Stimulated activated CD4-positive, alpha-beta T cell treated with anti-CD3 and anti-CD28 coated beads, Interleukin-15, amount 100 ng/mL, for 24 hours (primary cell): ENCODE measurements at regions not wholly inside any gene's neighbourhood (a gene's known extent, or its start where the extent isn't known, plus 50 kb on each side); places are given as distances from the start of the nearest gene placed in this dataset.
"Not testable (repeated sequence)": the region's sequence is repeated elsewhere in the genome, so short reads cannot be mapped to it uniquely, and the experiment has no call there.

Experiments
- DNase-seq: peaks from one replicate; pipeline ENCODE4 v3.0.0-alpha.2; 2020

DNA sequence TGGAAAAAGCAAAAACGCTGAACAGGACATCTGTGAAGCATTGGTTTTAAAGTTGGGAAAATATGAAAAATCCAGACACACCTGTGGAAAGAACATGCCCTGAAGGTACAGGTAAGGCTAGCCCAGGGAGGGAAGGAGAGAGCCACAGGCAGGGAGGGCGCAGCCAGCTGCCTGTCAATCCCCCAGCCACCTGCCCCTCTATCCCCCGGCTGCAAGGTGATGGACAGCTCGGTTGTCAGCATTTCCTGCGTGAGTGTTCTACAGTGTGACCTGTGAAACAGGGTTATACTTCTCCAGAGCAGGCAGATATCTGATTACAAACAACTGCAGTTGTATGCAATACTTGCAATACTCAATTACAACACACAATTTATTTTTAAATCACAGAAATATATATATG lies 358.1 kb downstream of the SMOC2 start:
- DNase-seq: no peak

DNA sequence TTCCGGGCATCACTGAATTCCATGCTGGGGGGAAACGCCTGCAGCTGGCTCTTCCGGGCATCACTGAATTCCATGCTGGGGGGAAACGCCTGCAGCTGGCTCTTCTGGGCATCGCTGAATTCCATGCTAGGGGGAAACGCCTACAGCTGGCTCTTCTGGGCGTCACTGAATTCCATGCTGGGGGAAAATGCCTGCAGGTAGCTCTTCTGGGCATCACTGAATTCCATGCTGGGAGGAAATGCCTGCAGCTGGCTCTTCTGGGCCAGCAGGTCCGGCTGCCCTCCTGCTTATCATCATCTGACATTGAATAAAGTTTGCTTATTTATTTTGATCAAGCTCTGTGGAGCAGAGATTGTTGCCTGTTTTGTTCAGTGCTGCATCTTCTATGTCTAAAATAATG lies 355.1 kb downstream of the SMOC2 start:
- DNase-seq: no peak

DNA sequence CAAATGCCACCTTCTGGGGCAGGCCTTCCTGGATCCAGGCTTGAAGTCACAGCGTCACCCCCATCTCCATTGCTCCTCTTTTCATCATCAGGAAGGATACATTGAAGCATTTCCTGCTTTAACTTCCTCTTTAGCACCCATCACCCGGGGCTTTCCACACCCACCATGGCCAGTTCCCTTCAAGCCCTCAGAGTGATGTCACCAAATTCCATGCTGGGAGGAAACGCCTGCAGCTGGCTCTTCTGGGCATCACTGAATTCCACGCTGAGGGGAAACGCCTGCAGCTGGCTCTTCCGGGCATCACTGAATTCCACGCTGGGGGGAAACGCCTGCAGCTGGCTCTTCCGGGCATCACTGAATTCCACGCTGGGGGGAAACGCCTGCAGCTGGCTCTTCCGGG lies 354.6 kb downstream of the SMOC2 start:
- DNase-seq: not testable (repeated sequence)

DNA sequence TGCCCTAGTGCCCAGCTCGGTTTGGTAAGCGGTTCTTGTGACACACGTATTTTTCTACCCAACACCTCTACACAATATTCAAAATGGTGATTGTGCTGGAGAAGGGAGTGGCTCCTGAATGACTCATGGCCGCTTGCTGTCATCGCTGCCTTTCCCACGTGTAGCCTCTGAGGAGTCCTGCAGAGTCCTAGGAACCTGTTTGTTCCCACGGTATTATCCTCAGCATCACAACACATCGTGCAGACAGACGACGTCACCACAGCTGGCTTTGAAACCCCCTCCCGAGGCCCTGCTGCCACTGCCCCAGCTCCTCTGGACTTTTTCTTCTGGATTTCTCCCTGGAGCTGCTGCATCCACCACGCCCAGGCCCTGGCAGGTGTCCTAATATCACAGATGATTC lies 353.5 kb downstream of the SMOC2 start:
- DNase-seq: no peak

DNA sequence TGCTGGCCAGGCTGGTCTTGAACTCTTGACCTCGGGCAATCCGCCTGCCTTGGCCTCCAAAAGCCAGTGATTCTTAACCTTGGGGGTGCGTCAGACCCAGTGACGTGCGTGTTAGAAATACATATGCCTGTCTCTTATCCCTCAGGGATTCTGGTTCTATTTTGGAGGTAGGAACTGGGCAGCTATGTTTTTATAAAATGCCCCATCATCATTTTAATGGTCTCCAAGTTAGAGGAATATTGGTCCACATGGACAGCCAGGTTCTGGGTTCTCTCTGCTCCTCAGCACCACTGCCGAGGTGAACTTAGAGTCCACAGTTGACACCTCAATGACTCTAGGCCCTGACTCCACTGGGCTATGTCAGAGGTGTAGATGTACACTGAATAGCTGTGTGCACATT lies 352.7 kb downstream of the SMOC2 start:
- DNase-seq: no peak

DNA sequence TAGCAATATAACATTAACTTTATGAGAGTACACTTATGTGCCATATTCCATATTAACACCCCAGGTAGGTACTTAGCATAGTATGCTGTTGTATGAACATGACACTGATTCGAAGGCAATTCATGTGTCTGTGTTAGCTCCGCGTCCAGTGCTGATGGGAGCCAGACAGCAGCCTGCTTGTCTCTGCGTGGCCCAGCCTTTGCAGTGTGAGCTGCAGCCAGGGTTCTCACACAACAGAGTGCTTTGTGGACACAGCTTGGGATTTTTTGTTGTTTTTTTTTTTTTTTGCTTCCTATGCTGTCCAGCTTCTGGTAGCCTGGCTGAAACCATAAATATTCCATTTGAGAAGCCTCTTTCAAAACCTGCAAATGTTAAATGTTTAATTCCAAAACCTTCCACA lies 350.9 kb downstream of the SMOC2 start:
- DNase-seq: no peak

DNA sequence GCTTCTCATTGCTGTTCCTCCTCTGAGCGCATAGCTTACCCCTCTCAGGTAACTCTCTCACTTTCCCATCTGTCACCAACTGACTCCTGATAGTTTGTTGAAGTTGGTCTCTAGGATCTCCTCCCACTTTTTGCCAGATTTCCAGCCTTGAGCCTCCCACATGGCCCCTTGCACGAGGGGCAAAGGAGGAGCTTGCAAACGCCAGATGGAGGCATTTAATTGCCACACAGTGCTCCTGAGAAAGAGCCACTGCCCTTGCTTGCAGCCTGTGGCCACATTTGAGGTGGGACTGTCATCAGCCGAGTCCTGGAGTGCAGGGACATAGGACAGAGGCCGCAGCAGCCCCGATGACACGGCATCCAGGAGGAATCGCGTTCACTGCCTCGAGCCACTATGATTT lies 348.7 kb downstream of the SMOC2 start:
- DNase-seq: no peak

DNA sequence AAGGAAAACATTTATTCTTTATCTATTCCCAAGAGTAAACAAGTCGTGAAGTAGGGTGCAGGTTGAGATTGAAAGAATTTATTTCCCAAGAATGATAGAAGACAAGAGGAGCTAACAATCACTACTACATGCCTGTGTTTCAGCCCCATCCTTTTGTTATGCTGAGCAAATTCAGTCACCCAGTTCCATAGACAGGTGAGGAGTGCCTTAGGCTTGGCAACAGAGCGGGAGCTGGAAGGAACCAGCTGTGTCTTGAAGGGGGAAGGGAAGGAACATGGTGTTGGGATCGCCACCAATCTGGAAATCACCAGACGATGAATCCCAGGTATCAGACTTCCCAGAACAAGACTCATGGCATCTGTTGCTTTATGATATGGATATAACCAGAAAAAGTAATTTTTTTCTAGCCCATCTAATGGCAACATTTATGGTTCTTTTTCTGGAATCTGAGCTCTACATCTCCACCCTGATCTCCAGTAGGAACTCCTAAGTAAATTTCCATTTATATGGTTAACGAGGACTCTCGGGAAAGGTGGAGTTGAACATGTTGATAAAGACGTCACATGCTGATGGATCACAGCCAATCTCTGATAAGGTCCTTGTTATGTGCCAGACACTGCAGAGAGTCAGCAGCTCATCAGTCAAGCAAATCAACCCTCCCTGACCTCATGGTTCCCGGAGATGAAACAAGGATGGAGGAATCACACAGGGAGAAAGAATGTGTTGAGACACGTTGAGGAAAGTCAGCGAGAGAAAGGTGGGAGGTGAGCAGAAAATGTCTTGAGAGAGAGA lies 344.9 kb downstream of the SMOC2 start:
- DNase-seq: no peak

DNA sequence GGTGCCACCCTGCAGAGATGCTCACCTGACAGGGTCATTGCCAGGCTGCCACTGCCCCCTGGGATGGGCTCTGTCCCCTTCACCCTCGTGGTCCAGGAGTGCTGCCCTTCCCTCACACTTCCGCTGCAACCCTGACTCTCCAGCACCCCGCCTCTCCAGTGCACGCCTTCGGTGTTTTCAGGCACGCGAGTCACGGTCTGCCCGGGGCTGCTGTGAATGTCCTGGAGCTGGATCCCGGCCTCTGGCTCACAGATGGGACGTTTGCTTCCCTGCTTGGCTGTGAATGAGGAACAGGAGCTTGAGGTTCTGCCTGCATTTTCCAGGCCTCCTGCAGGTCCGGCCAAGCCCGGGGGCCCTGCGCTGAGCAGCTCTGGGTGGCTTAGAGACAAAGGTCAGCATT lies 343.4 kb downstream of the SMOC2 start:
- no peak for DNase-seq

DNA sequence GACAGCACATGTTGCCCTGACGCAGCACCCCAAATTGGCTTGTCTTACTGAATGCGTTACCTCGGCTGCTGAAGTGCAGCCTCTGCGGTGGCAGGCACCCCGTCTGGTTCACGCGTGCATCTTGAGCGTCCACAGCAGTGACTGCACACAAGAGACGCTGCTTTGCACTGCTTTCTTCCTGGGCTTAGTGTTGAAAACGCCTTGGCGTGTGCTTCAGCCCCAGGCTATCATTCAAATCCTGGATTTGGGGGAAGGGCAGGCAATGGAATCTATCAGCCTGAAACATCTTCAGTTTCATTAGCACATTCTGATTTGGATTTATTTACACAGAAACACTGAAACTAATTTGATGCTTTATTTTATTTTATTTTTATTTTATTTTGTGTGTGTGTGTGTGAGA lies 342.7 kb downstream of the SMOC2 start:
- DNase-seq: no peak

DNA sequence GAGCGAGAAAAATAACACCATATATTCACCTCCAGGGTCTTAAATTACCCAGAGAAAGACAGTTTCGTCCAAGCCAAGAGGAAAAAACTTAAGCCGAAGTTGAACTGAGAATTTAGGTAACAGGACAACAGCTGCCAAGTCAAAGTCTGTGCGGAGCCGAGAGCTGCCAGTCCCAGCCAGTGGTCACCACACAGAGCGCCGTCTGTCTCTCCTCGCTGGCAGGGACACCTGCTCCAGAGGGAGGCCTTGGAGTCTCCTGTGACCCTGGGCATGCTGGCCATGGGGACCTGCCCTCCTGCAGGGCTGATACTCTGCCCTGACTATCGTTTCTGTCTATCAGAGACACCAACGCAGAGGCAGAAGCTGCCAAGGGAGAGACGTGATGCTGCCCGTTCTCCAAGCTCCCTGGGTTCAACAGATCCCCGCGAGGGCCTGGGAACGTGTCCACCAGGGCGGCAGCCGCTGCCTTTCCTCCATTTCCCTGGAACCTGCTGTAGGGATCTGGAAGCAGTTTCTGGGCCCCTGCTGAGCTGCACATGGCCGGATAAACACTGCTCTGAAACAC lies 341.3 kb downstream of the SMOC2 start:
- DNase-seq: no peak

DNA sequence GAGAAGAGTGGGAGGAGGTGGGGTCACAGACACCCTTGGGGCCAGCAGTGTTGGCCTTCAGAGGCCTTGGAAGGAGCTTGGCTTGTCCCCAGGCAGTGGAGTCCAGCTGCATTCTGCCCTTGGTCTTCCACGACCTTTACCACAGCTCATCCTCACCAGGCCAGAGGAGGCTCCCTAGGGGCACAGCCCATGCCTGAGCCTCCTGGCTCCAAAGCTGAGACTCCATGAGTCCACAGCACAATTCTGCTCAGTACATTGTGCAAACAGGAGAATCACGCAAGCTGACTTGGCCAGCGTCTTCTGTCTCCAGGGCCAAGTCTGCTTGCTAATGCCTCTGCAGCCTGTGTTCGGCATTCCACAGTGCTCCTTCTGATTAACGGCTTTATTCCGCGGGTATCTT lies 337.2 kb downstream of the SMOC2 start:
- no peak for DNase-seq

DNA sequence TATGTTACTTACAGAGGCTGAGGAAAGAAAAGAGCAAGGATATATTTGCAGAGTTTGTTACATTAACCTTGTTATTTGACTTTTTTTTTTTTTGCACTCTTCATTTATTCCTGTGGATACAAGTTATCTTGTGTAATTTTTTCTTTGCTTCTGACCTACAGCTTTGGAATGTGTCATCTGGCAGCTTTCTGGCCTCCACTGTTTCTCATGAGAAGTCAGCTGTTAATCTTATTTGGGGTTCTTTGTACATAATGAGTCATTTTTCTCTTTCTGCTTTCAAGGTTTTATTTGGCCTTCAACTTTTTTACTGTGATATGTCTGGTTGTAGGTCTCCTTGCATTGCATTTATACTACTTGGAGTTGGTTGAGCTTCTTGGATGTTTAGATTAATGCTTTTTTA lies 333.4 kb downstream of the SMOC2 start:
- no peak for DNase-seq

DNA sequence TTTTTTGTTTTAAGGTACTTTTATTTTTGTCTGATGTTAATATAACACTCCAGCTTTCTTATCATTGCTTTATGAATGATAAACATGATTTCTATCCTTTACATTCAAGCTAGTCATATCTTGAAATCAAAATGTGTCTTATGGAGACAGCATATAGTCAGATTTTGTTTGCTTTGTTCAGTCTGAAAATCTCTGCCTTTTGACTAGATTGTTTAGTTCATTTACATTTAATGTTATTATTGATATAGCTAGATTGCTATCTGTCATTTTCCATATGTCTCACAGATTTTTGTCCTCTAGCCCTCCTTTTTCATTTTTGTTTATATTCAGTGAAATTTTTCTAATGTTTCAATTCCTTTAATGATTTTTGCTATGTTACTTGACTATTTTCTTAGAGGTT lies 332.8 kb downstream of the SMOC2 start:
- no peak for DNase-seq

DNA sequence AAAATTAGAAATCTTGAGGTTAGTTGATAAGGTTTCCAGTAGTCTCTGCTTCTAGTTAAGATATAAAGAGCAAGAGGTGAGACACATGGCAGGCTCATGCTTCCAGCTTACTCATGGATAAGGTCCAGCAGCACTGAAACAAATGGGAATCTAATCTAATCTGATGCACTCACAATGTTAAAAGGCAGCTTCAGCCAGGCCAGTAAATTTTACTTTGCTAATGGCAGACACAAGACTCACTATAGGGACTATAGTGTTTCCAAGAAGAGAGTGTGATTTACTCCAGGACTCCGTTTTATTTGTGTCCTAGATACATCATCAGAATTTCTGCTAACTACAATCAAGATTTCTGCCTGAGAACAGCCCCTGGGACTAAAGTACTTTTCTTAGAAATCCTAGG lies 324.8 kb downstream of the SMOC2 start:
- DNase-seq: no peak

DNA sequence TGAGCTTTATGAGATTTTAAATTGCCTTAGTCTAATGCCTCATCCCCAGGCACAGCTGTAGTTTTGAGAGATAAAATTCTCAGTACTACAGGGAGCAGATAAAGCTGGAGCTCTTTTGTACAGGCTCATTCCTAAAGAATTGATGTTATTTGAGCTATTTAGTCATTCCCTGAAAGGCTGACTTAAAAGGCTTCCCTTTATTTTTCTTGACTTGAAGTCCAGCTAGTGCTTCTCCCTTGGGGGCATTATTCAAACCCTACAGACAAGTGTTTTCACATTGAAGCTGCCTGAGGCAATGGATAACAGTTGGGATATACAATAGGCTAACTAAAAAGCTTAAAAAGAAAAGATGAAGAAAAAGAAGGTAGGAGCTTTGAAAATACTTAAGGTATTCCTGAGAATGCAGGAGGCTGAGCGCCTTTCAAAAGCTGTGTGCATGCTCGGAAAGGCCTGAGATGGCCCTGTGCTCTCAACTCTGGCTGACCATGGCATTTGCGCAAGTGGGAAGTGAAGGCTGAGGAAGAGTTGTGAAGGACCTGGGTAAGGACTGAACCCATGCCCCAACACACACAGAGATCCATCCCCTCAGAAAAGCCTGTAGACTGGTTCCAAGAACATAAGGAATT lies 315.1 kb downstream of the SMOC2 start:
- DNase-seq: no peak

DNA sequence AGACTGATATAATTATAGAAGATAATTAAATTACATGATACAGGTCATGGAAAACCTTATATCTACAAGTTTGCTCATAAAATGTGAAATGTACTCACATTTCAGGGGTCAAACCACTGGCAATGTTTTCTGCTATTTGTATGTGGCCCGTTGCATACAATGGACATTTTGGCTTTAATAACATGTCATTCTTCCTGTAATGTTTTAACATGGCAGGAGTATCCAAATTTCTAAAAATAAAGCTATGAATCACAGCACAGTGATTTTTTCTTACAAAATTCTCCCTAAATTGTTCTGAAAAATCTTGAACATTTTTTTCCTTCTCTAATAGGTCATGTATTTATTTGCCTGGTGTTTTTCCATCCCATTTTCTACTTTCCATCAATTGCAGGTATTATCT lies 305.7 kb downstream of the SMOC2 start:
- DNase-seq: no peak

DNA sequence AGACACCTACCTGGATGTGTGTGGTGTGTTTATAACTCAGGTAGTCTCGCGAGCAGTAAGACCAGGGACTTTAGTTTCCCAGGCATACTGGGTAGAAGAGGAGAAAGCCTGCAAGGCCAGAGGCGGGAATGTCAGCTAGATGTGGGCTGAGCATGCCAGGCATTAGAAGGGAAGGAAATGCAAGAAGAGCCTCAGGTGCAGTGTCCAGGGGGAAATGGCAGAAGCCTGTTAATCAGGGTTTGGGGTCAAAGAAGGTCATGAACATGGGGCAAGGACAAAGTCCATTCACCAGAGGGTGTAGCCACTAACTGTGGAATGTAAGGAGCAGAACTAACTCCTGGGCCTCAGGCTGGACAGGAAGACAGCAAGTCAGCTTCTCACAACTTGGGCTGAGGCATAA lies 305.0 kb downstream of the SMOC2 start:
- no peak for DNase-seq

DNA sequence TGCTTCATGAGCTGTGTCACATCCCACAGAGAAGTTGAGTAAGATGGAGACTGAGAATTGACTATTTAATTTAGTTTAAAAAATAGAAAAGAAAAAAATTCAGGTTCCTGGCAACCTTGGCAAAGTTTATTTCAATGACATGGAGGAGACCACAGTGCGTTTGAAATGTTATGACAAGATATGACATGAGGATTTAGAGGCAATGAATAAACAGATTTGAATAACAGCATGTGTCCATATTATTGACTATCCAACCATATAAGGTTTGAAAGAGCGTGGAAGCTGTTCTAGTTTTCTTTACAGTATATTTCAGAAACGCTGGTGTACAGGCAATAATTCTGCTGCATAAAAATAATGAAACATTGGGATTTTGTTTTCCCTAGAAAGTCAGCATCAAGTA lies 303.9 kb downstream of the SMOC2 start:
- DNase-seq: no peak

DNA sequence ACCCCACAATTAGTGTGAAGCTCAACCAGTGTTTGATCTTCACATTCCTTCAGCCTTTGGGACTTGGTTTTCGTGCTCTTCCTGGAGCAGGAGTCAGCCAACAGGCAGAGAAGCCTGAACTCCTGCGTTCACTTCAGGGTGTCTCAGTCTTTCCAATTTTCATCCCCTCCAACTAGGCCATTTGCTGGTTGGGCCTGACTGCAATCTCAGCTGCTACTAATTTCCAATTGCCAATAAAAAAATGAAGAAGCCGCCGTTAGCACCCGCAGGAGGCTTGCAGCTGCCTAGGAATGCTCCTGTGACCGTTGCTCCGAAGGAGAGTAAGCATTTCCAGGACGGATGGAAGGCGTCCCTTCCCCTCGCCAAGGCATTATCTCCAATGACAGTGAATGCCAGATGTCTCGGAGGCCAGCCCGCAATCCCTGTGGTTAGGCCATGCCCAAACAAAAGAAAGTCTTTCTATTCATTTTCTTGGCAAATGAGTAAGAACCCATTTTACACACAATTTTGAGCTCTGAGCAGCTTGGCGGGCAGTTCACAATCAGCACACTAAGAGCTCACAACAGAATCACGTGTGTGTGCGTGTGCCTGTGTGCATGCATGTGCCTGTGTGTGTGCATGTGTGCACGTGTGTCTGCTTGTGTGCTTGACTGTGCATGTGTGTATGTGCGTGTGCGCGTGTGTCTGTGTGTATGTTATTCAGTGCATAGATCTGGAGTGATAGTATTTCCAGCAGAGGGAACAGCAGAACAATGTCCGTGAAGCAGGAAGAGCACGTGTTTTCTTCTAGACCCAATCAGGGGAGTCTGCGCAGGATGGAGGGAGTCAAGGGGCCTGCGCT lies 301.2 kb downstream of the SMOC2 start:
- DNase-seq: no peak

DNA sequence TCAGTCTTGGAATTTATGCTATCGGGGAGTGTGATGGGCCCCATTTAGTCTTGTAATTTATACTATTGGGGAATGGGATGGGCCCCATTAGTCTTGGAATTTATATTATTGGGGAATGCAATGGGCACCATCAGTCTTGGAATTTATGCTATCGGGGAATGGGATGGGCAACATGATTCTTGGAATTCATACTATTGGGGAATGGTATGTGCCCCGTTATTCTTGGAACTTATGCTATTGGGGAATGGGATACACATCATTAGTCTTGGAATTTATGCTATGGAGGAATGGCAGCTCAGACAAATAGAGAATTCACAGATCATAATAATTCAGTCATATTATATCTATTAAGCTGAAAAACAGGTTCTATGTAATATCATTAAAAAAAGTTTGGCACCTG lies 300.3 kb downstream of the SMOC2 start:
- no peak for DNase-seq

DNA sequence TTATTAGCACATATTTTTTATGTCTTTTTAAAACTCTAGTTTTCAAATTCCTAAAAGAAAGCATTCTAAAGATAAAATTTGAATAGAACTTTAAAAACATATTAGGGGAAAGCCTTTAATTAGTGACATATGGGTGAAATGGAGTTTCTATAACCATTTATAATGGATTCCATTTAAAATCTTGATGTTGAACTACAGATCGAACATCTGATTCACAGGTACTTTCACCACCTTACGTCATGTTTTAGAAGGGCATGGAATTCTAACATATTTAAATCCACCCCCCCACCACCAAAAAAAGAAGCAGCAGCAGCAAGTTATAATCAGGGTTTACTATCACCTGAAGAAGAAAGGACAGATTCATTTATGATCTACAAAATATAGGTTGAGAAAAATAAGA lies 298.4 kb downstream of the SMOC2 start:
- no peak for DNase-seq

DNA sequence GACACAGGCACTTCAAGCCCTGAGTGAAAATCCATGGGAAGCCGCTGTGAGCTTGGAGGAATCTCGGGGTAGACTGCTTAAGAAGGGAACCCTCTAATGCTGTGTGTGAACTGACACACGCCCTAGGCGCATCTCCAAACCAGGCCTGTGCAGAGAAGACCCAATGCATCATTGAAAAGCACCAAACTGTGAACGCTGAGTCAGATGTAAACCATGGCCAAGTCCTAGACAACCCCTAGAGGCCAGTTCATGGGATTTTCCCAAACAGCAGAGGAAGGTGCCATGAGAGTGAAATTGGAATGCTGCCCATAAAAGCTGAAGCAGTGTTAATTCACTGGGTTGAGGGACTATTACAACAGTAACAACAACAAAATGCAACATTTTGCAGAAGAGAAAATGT lies 296.5 kb downstream of the SMOC2 start:
- DNase-seq: no peak

DNA sequence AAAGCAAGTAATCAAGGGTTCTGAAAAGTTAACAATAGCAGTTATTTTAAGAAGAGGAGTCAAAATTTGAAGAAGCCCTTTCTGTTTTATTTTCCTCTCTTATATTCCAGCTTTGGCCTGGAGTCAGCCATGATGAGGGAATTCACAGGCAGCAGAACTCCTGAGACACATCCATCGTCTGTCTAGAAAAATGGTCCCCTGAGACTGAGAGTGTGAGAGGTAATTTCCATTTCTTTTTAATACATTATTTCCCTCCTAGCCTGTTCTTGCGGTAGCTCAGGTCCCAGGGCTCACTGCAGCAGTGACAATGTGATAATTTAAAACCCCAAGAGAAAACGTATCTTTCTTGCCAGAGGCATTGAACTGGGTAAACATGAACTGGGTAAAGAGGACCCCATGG lies 296.0 kb downstream of the SMOC2 start:
- DNase-seq: no peak
